Stomach (tissue), 4 donors: ENCODE measurements at regions not wholly inside any gene's neighbourhood (a gene's known extent, or its start where the extent isn't known, plus 50 kb on each side); places are given as distances from the start of the nearest gene placed in this dataset.

Experiments used
- CTCF ChIP-seq, 7 experiments: fragments of 450-650 bp in 4 of 7; fragments of 200-600 bp in 3 of 7; sonication (generic) in 3 of 7; IDR thresholded peaks; one replicate each; pipeline ENCODE4 v1.5.1; 2016 to 2019; ENCODE audit warnings: antibody characterized with exemption in 7 of 7, control low read depth in 2 of 7, mild to moderate bottlenecking in 1 of 7
- EP300 ChIP-seq: sonication (generic); formaldehyde crosslinking; IDR thresholded peaks from one replicate; pipeline ENCODE4 v1.6.1; 2017; ENCODE audit warnings: antibody characterized with exemption
- POLR2AphosphoS5 ChIP-seq, 3 donors: sonication (generic); formaldehyde crosslinking; IDR thresholded peaks; one replicate each; pipeline ENCODE4 v1.6.1; 2016; ENCODE audit warnings: antibody characterized with exemption in 3 of 3

DNA sequence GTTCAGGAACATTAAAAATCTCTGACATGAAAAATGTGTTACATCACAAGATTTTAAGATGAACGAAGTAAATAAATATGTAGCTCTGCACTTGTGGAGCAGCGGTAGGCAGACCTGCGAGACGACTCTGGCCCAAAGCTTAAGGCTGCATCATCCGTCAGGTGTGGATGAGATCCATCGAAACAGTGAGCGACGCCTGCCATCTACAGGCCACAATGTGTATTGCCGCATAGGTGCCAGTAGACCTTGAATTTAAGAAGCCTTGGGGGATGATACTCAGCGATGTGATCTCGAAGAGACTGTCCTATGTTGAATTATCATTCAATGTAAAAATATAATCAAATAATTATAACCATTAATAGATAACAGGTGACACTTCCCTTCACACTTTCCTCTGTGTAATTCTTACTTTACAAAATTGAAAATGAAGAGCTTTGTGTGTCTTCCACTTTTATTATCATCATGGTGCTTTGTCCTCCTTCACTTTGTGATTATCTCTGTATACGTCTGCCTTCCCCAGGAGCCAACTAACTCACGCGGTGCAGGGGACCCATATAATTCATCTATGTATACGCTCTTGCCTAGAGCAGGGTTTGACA is 851.0 kb downstream of the RAB28 start:
- TF ChIP-seq CTCF (IDR thresholded peaks at IDR 0.05) = peak in 5 of 7 experiments; percentile 40 to 77 (median 72)
- no peak for TF ChIP-seq POLR2AphosphoS5 (IDR thresholded peaks at IDR 0.05)
- no peak for TF ChIP-seq EP300
